Breast epithelium (tissue), 3 donors: ENCODE measurements at regions not wholly inside any gene's neighbourhood (a gene's known extent, or its start where the extent isn't known, plus 50 kb on each side); places are given as distances from the start of the nearest gene placed in this dataset.

ENCODE experiments used
- CTCF ChIP-seq, 3 donors: fragments of 450-650 bp; IDR thresholded peaks; one replicate each; pipeline ENCODE4 v1.5.1; 2016 to 2017; ENCODE audit warnings: antibody characterized with exemption in 3 of 3, mild to moderate bottlenecking in 3 of 3, moderate library complexity in 3 of 3
- POLR2A ChIP-seq: fragments of 450-650 bp; IDR thresholded peaks from one replicate; pipeline ENCODE4 v1.6.1; 2016; ENCODE audit warnings: antibody characterized with exemption, mild to moderate bottlenecking, moderate library complexity
- POLR2AphosphoS5 ChIP-seq, 3 donors: sonication (generic); formaldehyde crosslinking; IDR thresholded peaks; one replicate each; pipeline ENCODE4 v1.6.1; 2017; ENCODE audit warnings: antibody characterized with exemption in 3 of 3

- TF ChIP-seq CTCF (IDR thresholded peaks at IDR 0.05) = no peak
- no peak for TF ChIP-seq POLR2A
- no peak for TF ChIP-seq POLR2AphosphoS5 (IDR thresholded peaks at IDR 0.05)
Observed at GRCh38 chr6:122009000-122009350, 390.5 kb upstream of the HSF2 start.
